SK-N-SH (cell line): ENCODE measurements at regions not wholly inside any gene's neighbourhood (a gene's known extent, or its start where the extent isn't known, plus 50 kb on each side); places are given as distances from the start of the nearest gene placed in this dataset.

ENCODE experiments used
- CTCF ChIP-seq: fragments of 200-600 bp; sonication (generic); IDR thresholded peaks from 2 replicates; pipeline ENCODE4 v1.6.1; 2017; ENCODE audit warnings: antibody characterized with exemption, mild to moderate bottlenecking, moderate library complexity
- FOSL2 ChIP-seq: IDR thresholded peaks from 2 replicates; pipeline ENCODE4 v1.4.0; 2012; ENCODE audit warnings: low read depth, mild to moderate bottlenecking, moderate library complexity, borderline replicate concordance
- FOXJ3 ChIP-seq: sonication (generic); formaldehyde crosslinking; IDR thresholded peaks from 2 replicates; pipeline ENCODE4 v1.5.1; 2020; ENCODE audit warnings: mild to moderate bottlenecking, missing genetic modification reagents
- GATA2 ChIP-seq: sonication (generic); formaldehyde crosslinking; IDR thresholded peaks from 2 replicates; pipeline ENCODE4 v1.5.0; 2020; ENCODE audit warnings: mild to moderate bottlenecking, missing genetic modification reagents
- JUND ChIP-seq: IDR thresholded peaks from 2 replicates; pipeline ENCODE4 v1.4.0; 2012
- POLR2AphosphoS5 ChIP-seq: IDR thresholded peaks from 2 replicates; pipeline ENCODE4 v1.6.1; 2012; ENCODE audit warnings: low read depth, low read length
- RAD21 ChIP-seq: IDR thresholded peaks from 2 replicates; pipeline ENCODE4 v1.6.1; 2012; ENCODE audit warnings: mild to moderate bottlenecking, low read length
- RCOR1 ChIP-seq: fragments of 150-350 bp; IDR thresholded peaks from 2 replicates; pipeline ENCODE4 v1.6.1; 2017; ENCODE audit warnings: antibody characterized with exemption, low read length
- SMC3 ChIP-seq: IDR thresholded peaks from 2 replicates; pipeline ENCODE4 v1.6.1; 2012; ENCODE audit warnings: low read depth, low read length, improper control_type of control experiment
- TAF1 ChIP-seq: IDR thresholded peaks from 2 replicates; pipeline ENCODE4 v1.6.1; 2012; ENCODE audit warnings: low read depth, mild to moderate bottlenecking, low read length, moderate library complexity, borderline replicate concordance
- YY1 ChIP-seq: IDR thresholded peaks from 2 replicates; pipeline ENCODE4 v1.4.0; 2012; ENCODE audit warnings: low read depth, mild to moderate bottlenecking
- TF ChIP-seq, protein P1 (sequence below): IDR thresholded peaks from 2 replicates; pipeline ENCODE4 v1.4.0; 2012; ENCODE audit warnings: low read depth, borderline replicate concordance
- TF ChIP-seq, protein P2 (sequence below): fragments of 150-350 bp; IDR thresholded peaks from 2 replicates; pipeline ENCODE4 v1.6.1; 2017; ENCODE audit warnings: antibody characterized with exemption, low read length, low read depth, borderline replicate concordance

DNA sequence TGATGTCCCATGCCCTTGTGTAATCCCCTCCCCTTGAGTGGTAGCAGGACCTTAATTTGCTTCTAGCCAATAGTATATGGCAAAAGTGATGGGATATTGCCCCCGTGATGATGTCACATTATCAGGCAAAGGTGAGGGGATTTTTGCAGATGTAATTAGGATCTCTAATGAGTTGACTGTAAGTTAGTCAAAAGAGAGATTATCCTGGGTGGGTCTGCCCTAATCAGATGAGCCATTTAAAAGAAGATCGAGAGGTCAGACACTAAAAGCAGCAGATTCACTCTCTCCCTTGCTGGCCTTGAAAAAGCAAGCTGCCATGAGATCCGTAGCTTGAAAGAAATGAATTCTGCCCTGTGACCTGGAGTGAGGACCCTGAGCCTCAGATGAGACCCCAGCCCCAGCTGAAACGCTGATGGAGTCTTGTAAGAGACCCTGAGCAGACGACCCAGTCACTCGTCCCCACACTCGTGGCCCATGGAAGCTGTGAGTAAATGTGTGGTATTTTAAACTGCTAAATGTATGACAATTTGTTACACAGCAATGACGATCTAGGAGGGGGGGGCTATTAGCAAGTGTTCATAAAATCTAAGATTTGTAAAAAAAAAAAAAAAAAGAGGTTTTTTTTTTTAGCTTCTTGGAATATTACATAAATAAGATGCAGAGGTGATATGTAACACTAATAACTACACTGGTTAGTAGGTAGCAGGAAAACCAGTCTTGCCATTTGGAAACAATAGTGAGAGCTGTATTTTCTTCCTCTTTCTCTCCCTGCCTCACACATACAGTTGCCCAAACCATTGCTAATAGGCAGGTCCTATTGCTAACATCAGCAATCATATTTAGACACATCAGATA is 50.3 kb upstream of the TARBP1 start:
- TF ChIP-seq CTCF: no peak
- no peak for TF ChIP-seq JUND
- TF ChIP-seq, protein P1, sequence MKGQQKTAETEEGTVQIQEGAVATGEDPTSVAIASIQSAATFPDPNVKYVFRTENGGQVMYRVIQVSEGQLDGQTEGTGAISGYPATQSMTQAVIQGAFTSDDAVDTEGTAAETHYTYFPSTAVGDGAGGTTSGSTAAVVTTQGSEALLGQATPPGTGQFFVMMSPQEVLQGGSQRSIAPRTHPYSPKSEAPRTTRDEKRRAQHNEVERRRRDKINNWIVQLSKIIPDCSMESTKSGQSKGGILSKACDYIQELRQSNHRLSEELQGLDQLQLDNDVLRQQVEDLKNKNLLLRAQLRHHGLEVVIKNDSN: no peak
- no peak for TF ChIP-seq FOSL2
- TF ChIP-seq GATA2 (CRISPR knock-in tag): no peak
- no peak for TF ChIP-seq SMC3
- TF ChIP-seq YY1: no peak
- no peak for TF ChIP-seq POLR2AphosphoS5
- no peak for TF ChIP-seq RCOR1
- TF ChIP-seq, protein P2, sequence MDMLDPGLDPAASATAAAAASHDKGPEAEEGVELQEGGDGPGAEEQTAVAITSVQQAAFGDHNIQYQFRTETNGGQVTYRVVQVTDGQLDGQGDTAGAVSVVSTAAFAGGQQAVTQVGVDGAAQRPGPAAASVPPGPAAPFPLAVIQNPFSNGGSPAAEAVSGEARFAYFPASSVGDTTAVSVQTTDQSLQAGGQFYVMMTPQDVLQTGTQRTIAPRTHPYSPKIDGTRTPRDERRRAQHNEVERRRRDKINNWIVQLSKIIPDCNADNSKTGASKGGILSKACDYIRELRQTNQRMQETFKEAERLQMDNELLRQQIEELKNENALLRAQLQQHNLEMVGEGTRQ: no peak
- no peak for TF ChIP-seq RAD21
- no peak for TF ChIP-seq FOXJ3
- TF ChIP-seq TAF1: no peak
